ENCODE measurements at regions not wholly inside any gene's neighbourhood (a gene's known extent, or its start where the extent isn't known, plus 50 kb on each side); places are given as distances from the start of the nearest gene placed in this dataset.

DNA sequence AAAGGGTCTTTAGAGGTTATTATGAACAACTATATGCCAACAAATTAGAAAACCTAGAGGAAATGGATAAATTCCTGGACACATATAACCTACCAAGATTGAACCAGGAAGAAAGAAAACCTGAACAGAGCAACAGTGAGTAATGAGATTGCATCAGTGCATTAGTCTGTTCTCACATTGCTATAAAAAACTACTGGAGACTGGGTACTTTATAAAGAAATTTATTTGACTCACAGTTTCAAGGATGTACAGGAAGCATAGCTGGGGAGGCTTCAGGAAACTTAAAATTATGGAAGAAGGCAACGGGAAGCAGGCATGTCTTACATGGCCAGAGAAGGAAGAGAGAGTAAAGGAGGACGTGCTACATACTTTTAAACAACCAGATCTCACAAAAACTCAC is 70.8 kb upstream of the GNAZ start:
- no peak for DNase-seq (ENCODE audit: low read depth)

DNA sequence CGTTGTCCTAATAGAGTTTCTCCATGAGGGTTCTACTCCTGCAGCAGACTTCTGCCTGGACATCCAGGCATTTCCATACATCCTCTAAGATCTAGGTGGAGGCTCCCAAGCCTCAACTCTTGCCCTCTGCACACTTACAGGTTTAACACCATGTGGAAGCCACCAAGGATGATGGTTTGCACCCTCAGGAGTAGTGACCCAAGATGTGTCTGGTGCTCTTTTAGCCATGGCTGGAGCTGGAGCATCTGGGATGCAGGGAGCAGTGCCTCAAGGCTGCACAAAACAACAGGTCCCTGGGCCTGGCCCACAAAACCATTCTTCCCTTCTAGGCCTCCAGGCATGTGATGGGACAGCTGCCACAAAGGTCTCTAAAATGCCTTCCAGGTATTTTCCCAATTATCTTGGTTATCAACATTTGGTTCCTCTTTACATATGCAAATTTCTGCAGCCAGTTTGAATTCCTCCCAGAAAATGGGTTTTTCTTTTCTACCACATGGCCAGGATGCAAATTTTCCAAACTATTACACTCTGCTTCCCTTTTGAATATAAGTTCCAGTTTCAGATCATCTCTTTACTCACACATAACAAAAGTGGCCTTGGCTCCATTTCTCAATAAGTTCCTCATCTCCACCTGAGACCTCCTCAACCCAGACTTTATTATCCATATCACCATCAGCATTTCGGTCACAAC is 69.5 kb upstream of the GNAZ start:
- DNase-seq (ENCODE audit: low read depth) = no peak

DNA sequence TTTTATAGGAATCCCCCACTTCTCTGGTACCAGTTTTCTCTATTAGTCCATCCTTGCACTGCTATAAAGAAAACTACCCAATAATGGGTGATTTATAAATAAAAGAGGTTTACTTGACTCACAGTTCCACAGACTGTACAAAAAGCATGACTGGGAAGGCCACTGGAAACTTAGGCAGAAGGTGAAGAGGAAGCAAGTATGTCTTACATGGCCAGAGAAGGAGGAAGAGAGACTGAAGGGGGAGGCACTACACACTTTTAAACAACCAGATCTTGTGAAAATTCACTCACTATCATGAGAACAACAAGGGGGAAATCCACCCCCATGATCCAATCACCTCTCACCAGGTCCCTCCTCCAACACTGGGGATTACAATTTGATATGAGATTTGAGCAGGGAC is 68.9 kb upstream of the GNAZ start:
- DNase-seq (ENCODE audit: low read depth) = no peak

DNA sequence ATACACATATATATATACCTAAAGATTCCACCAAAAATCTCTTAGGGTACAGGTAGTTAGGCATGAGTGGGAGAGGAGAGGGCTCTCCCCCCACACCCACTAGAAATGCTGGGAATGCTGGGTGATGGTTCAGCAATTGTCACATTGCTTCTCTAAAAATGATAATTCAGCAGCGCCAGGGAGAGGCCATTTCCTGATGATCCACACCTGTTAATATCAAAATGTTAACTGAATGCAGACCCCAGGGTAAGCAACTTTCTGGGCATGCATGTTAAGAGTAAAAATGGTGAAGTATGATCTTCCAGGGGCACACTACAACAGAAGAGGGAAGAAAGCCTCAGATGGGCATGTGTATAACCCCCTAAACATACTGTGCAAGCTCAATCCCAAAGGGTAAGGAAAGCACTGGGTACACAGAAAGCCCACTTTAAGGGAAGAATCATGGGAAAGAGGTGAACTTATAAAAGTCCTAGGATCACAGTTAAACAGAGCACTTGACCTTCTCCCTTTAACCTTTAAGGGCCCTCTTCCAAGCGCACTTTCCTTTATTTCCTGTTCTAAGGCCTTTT is 67.6 kb upstream of the GNAZ start:
- no peak for DNase-seq (ENCODE audit: low read depth)

DNA sequence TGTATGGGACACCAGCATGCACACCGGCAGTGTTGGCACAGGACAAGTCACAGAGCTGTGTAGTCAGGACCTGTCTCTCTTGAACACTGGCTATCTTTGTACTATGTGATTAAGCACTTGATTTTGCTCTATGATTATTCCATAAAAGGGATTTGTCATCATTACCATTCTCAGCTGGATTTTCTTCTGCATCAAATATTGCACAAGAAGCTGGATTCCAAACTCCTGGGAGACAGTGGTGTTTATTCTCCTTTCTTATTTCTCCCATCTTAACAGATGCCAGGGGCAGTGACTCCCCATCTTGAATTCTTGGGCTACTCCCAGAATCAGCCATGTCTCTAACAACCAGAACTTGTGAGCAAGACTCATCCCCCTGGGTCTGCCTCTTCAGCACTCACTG is 62.5 kb upstream of the GNAZ start:
- DNase-seq (ENCODE audit: low read depth) = no peak

DNA sequence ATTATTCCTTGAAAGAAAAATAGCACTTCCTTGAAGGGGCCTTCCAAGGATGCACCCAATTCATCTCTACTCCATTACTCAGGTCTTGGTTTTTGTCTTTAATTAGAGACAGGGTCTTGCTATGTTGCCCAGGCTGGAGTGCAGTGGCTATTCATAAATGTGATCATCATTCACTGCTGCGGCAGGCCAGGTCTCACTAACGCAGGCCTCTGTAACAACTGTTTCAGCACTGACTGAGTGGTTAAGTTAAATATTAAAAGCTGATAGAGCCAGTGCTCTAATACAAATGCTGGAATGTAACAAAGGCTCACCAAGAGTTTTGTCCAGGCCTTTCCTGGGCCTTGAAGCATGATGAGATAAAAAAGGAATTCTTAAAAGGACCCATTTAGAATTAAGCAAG is 61.4 kb upstream of the GNAZ start:
- DNase-seq (ENCODE audit: low read depth) = no peak
